HEK293 (cell line): ENCODE measurements at regions not wholly inside any gene's neighbourhood (a gene's known extent, or its start where the extent isn't known, plus 50 kb on each side); places are given as distances from the start of the nearest gene placed in this dataset.

Experiments
- BCL11B ChIP-seq: fragments of 450-650 bp; formaldehyde crosslinking; IDR thresholded peaks from 2 replicates; pipeline ENCODE4 v1.5.1; 2016; ENCODE audit warnings: low read depth, missing biosample characterization, missing genetic modification characterization
- CTCF ChIP-seq: fragments of 450-650 bp; formaldehyde crosslinking; IDR thresholded peaks from 2 replicates; pipeline ENCODE4 v1.5.1; 2016; ENCODE audit warnings: missing biosample characterization, missing genetic modification characterization
- REST ChIP-seq: fragments of 450-650 bp; formaldehyde crosslinking; IDR thresholded peaks from 2 replicates; pipeline ENCODE4 v1.5.1; 2016; ENCODE audit warnings: missing biosample characterization, missing genetic modification characterization
- ZBTB10 ChIP-seq: fragments of 450-650 bp; formaldehyde crosslinking; IDR thresholded peaks from 2 replicates; pipeline ENCODE4 v1.5.1; 2016; ENCODE audit warnings: missing biosample characterization, missing genetic modification characterization
- ZNF501 ChIP-seq: fragments of 450-650 bp; formaldehyde crosslinking; IDR thresholded peaks from 2 replicates; pipeline ENCODE4 v1.5.1; 2016; ENCODE audit warnings: missing biosample characterization, missing genetic modification characterization
- ZNF645 ChIP-seq: fragments of 450-650 bp; formaldehyde crosslinking; IDR thresholded peaks from 2 replicates; pipeline ENCODE4; 2016; ENCODE audit warnings: missing biosample characterization, missing genetic modification characterization
- ZNF658 ChIP-seq: fragments of 450-650 bp; formaldehyde crosslinking; IDR thresholded peaks from 2 replicates; pipeline ENCODE4; 2016; ENCODE audit warnings: missing biosample characterization, missing genetic modification characterization
- ZNF707 ChIP-seq: fragments of 450-650 bp; formaldehyde crosslinking; IDR thresholded peaks from 2 replicates; pipeline ENCODE4 v1.5.1; 2016; ENCODE audit warnings: missing biosample characterization, missing genetic modification characterization
- ZNF747 ChIP-seq: fragments of 450-650 bp; formaldehyde crosslinking; IDR thresholded peaks from 2 replicates; pipeline ENCODE4 v1.5.1; 2016; ENCODE audit warnings: missing biosample characterization, missing genetic modification characterization

- no peak for TF ChIP-seq ZNF658 (tag by site-specific recombination)
- TF ChIP-seq ZNF747 (tag by site-specific recombination) = no peak
- TF ChIP-seq REST (tag by site-specific recombination) = no peak
- TF ChIP-seq CTCF (tag by site-specific recombination) = no peak
- no peak for TF ChIP-seq ZNF501 (tag by site-specific recombination)
- no peak for TF ChIP-seq ZBTB10 (tag by site-specific recombination)
- TF ChIP-seq BCL11B (tag by site-specific recombination) = no peak
- no peak for TF ChIP-seq ZNF707 (tag by site-specific recombination)
- no peak for TF ChIP-seq ZNF645 (tag by site-specific recombination)
Observed at GRCh38 chr4:126526335-126526734, 1106.4 kb upstream of the INTU start.
